ENCODE measurements at regions not wholly inside any gene's neighbourhood (a gene's known extent, or its start where the extent isn't known, plus 50 kb on each side); places are given as distances from the start of the nearest gene placed in this dataset.

DNA sequence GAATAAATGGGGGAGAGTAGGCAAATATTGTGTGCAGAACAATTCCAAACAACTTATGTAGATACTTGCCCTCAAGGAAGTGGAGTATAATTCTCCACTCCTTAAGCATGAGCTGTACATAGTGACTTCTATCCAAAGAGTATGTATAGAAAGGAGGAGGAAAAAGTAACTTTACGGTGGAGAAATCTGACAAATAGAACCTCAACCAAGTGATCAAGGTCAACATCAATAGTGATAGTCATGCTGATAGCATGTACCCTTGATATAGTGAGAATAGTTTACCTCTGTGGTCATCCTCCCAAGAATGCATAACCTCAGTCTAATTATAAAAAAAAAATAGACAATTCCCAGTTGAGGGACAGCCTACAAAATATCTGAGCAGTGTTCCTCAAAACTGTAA, 89.1 kb upstream of the NANOS1 start:
- no peak for DNase-seq (ENCODE audit: low read depth in 3 of 3, low spot score in 2 of 3)

DNA sequence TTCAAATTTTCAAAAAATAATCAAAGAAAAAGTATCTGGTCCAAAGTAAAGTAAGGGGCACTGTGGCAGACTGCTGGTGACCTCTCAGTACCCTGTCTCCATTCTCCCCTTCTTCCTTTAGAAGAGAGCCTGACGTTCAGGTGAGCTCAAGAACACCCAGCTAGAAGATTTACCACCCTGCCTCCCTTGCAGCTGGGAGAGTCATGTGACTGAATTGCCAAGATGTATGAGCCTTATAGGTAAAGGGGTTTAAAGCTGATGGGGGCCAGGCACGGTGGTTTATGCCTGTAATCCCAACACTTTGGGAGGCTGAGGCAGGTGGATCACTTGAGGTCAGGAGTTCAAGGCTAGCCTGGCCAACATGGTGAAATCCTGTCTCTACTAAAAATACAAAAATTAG, 86.3 kb upstream of the NANOS1 start:
- DNase-seq (ENCODE audit: low read depth in 3 of 3, low spot score in 2 of 3) = no peak

DNA sequence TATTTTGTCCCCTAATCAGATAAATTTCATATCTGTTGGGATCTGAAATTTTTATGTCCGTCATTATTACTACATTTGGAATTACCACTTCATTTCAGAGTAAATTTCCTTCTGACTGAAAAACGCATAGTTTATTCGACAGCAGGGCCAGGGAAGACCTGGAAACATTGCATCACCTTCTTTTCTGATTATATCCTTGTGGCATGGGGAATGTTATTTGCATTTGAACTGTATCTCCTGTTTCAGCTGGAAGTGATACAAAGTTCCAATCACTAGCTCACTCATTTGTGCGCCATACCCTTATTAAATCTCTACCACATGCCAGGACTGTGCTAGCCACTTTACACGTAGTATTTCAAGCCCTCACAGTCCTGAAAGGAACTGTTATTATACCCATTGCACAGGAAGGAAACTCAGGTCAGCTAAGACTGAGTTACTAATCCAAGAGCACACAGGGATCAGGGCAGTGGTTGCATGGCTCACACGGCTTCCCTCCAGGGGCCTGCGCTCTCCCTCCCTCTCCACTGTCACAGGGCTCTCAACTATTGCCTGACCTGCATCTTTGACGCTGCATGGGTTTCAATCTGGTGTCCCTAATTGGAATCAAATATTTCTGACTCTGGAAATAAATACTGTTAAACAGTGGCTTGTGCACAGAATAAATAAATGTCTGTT, 84.4 kb upstream of the NANOS1 start:
- DNase-seq (ENCODE audit: low read depth in 3 of 3, low spot score in 2 of 3) = no peak

- DNase-seq (ENCODE audit: low read depth in 3 of 3, low spot score in 2 of 3) = no peak
Observed at GRCh38 chr10:118948786-118949185, 80.7 kb upstream of the NANOS1 start.

DNA sequence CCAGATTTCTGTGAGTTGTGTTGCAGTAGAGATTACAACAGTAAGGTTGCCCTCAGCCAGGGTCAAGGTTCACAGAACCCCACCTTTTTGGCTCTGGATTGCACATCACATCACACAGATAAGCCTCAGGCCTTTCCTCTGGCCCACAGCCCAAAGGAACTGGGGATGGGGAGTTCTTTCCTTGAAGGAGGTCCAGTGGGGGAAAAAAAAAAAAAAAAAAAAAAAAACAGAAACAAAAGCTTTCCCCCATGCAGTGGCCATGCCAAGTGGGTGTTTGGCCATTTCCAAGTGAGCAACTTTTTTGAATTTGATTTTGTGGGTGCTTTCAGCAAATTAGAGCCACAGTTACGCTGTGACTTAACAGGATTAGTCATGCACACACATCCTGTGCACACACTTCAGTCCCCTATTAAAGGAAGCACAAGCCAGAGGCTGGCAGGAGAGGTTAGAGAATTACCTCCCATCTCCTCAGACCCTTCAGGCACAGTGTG, 79.3 kb upstream of the NANOS1 start:
- no peak for DNase-seq (ENCODE audit: low read depth in 3 of 3, low spot score in 2 of 3)

GRCh38 chr10:118950997-118951637, 78.4 kb upstream of the NANOS1 start:
- DNase-seq (ENCODE audit: low read depth in 3 of 3, low spot score in 2 of 3) = no peak

GRCh38 chr10:118952493-118953295, 76.8 kb upstream of the NANOS1 start:
- DNase-seq (ENCODE audit: low read depth in 3 of 3, low spot score in 2 of 3) = no peak

GRCh38 chr10:118953598-118954393, 75.7 kb upstream of the NANOS1 start:
- DNase-seq (ENCODE audit: low read depth in 3 of 3, low spot score in 2 of 3) = no peak

DNA sequence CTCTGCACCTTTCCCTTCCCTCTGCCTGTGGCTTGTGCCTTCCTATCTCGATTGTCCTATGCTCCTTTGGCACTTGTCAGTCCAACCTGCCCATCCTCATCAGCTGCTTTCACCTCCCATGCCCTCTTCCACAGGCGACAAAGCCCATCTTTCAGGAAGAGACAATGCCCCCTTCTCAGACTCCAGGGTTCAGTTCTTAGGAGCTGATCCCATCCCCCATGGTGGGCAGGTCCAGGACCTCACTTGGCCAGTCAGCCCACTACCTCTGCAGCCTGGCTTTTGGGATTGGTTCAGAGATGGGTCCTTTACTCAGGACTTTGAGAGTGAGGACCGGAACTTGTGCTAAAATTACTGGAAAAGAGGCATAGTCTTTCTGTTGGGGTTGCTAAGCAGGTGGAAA, 74.0 kb upstream of the NANOS1 start:
- DNase-seq (ENCODE audit: low read depth in 3 of 3, low spot score in 2 of 3) = no peak

DNA sequence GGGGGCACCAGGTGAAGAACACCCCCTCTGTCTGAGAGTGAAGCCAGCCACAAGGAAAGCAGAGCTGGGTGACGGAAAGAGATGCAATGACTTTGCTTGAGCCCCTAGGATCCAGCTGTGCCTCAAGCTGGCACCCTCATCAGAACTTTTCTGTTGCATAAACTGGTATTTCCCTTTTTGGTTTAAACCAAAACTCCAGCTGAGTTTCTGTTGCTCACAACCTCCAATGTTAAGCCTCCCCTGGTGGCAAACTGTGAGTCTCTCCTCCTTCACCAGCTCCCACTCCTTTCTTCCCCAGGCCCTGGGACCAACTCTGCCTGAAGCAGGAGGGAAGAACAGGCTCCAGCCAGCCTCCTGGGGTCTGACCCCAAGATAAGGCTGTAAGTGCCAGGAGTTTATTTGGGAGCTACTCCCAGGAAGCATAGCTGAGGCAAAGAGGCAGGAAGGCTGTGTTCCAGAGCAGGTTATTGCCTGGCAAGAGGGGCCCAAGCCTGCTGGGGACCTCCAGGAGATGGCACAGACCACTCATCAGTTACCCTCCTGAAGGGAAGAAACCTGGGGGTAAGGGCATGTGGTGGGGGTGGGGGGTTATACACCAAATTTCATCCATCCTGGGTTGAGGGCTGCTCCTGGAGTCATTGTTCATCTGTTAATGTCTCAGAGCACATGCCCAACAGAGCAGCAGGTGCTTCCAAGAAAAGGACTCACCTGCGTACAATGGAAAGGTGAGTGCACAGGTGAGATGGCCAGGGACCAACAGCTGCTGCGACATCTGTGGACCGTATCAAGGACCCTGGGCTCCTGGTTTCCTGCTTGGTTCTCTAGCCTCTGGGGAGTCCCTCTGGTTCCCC, 73.3 kb upstream of the NANOS1 start:
- no peak for DNase-seq (ENCODE audit: low read depth in 3 of 3, low spot score in 2 of 3)

GRCh38 chr10:118956802-118957442, 72.6 kb upstream of the NANOS1 start:
- no peak for DNase-seq (ENCODE audit: low read depth in 3 of 3, low spot score in 2 of 3)

DNA sequence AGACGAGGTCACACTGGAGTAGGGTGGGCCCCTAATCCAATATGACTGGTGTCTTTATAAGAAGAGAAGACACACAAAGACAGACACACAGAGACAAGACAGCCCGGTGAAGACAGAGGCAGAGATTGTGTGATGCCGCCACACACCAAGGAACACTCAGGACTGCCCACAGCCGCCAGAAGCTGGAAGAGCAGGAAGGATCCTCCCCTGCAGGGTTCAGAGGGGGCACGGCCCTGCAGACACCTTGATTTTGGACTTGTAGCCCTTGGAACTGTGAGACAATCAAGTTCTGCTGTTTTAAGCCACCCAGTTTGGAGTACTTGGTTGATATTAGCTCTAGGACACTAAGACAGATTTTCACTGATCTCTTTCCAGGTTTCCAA, 72.1 kb upstream of the NANOS1 start:
- DNase-seq (ENCODE audit: low read depth in 3 of 3, low spot score in 2 of 3) = no peak

- no peak for DNase-seq (ENCODE audit: low read depth in 3 of 3, low spot score in 2 of 3)
Observed at GRCh38 chr10:118957966-118958365, 71.5 kb upstream of the NANOS1 start.

- DNase-seq (ENCODE audit: low read depth in 3 of 3, low spot score in 2 of 3) = no peak
Observed at GRCh38 chr10:118958559-118958958, 71.0 kb upstream of the NANOS1 start.

GRCh38 chr10:118958984-118959925, 70.3 kb upstream of the NANOS1 start:
- DNase-seq (ENCODE audit: low read depth in 3 of 3, low spot score in 2 of 3) = no peak

- no peak for DNase-seq (ENCODE audit: low read depth in 3 of 3, low spot score in 2 of 3)
Observed at GRCh38 chr10:118960157-118961090, 69.1 kb upstream of the NANOS1 start.

DNA sequence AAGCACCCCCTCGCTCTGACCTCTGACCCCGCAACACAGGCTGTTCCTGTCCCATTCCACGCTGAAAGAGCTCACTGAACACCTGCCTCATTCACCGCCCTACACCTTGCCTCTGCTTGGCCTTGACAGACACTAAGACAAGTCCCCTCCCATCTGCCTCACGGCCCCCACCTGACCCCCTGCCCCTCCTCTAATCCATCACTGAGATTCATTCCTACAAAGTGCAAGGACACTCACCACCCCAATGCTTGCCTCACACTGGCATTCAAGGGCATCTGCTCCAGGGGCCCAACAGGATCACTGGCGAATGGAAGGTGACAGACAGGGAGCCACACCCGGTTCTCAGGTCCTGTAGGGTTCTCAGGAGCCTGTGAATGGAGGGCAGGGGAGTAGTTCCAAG, 68.1 kb upstream of the NANOS1 start:
- no peak for DNase-seq (ENCODE audit: low read depth in 3 of 3, low spot score in 2 of 3)
